ENCODE measurements at regions not wholly inside any gene's neighbourhood (a gene's known extent, or its start where the extent isn't known, plus 50 kb on each side); places are given as distances from the start of the nearest gene placed in this dataset.

GRCh38 chr6:113659762-113660404 lies 197.3 kb upstream of the MARCKS start:
- no peak for TF ChIP-seq CTCF (IDR thresholded peaks at IDR 0.05; ENCODE audit: insufficient read depth, low read depth, low read length)
- DNase-seq (ENCODE audit: low read depth): no peak
- no peak overlapping the region for H3K4me3 ChIP-seq (ENCODE audit: low read depth, low read length)

GRCh38 chr6:113660819-113661218 lies 196.3 kb upstream of the MARCKS start:
- no peak for DNase-seq (ENCODE audit: low read depth)
- TF ChIP-seq CTCF (IDR thresholded peaks at IDR 0.05; ENCODE audit: insufficient read depth, low read depth, low read length): no peak
- H3K4me3 ChIP-seq (ENCODE audit: low read depth, low read length): no peak overlapping the region

- DNase-seq (ENCODE audit: low read depth): no peak
- TF ChIP-seq CTCF (IDR thresholded peaks at IDR 0.05; ENCODE audit: insufficient read depth, low read depth, low read length): no peak
Measured at GRCh38 chr6:113662093-113662665, 195.0 kb upstream of the MARCKS start.

DNA sequence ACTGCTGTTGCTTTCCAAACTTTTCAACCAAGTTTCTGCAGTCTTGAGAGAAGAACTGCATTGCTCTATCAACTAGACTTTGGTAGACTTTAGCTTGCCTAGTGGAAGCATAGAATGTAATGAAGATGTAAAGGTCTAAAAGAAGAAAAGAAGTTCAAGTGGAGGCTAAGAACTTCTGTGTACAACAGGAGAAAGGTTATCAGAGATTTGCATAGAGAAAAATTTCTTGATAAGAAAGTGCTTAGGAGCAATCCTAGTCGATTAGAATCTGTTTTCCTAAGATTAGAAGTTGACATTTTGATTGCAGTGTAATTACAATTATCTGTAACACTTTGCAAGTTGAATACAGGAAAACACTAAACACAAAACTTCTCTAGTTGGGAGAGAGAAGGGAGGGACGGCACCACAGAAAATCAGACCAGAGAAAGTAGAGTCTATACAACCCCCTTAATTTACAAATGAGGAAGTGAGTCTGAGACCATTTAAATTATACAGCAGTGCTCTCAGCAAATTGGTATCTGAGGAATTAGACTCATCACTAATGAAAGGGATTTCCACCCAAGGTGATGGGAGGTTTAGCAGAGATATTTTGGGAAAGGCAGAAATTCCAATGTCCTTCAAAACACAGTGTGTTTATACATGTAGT lies 194.3 kb upstream of the MARCKS start:
- no peak for TF ChIP-seq CTCF (IDR thresholded peaks at IDR 0.05; ENCODE audit: insufficient read depth, low read depth, low read length)
- H3K4me3 ChIP-seq (ENCODE audit: low read depth, low read length): no peak overlapping the region
- no peak for DNase-seq (ENCODE audit: low read depth)

More at GRCh38 chr6:113662093-113662665, 195.0 kb upstream of the MARCKS start:
- H3K4me3 ChIP-seq (ENCODE audit: low read depth, low read length): no peak overlapping the region

DNA sequence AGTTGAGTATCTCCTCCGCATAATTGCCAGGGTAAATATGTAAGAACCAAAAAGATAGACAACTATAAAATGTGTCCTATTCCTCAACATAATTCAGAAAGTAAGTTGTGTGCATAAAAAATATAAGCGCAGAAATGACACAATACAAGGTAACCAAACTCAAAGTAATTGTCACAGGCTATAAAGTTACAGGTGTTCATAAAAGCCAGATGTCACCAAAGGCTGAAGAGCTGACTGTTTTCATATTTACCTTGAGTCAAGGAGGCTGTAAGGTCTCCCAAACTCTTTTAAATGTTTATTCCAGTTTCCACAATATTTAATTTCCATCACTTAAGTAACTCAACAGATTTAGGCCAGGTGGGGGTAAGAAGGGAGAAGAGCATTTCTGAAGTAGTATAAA lies 192.2 kb upstream of the MARCKS start:
- H3K4me3 ChIP-seq (ENCODE audit: low read depth, low read length): no peak overlapping the region
- DNase-seq (ENCODE audit: low read depth): no peak
- no peak for TF ChIP-seq CTCF (IDR thresholded peaks at IDR 0.05; ENCODE audit: insufficient read depth, low read depth, low read length)

- H3K4me3 ChIP-seq (ENCODE audit: low read depth, low read length): no peak overlapping the region
- TF ChIP-seq CTCF (IDR thresholded peaks at IDR 0.05; ENCODE audit: insufficient read depth, low read depth, low read length): no peak
- no peak for DNase-seq (ENCODE audit: low read depth)
Measured at GRCh38 chr6:113668641-113669408, 188.3 kb upstream of the MARCKS start.

Data from fibroblast of villous mesenchyme (primary cell).